Smooth muscle cell (in vitro differentiated cells): ENCODE measurements at regions not wholly inside any gene's neighbourhood (a gene's known extent, or its start where the extent isn't known, plus 50 kb on each side); places are given as distances from the start of the nearest gene placed in this dataset.

Source experiments
- DNase-seq: peaks from one replicate; lab custom pipeline; 2025; ENCODE audit not compliant: unreplicated experiment; lab: John Stamatoyannopoulos, UW
- H2AFZ ChIP-seq: fragments of 200-600 bp; sonication (generic); 2 replicates; pipeline ENCODE4 v1.6.0; 2016; ENCODE audit warnings: antibody characterized with exemption, low read depth, mild to moderate bottlenecking
- H3F3A ChIP-seq: fragments of 200-600 bp; sonication (generic); 2 replicates; pipeline ENCODE4 v1.6.0; 2017; ENCODE audit warnings: antibody characterized with exemption, low read depth
- H3K27ac ChIP-seq: fragments of 200-600 bp; sonication (generic); 2 replicates; pipeline ENCODE4 v1.5.1; 2016; ENCODE audit warnings: low read depth, mild to moderate bottlenecking
- H3K27me3 ChIP-seq: fragments of 200-600 bp; sonication (generic); 2 replicates; pipeline ENCODE4 v1.6.1; 2016; ENCODE audit warnings: low read depth, mild to moderate bottlenecking
- H3K36me3 ChIP-seq: fragments of 200-600 bp; sonication (generic); 2 replicates; pipeline ENCODE4 v1.5.1; 2016; ENCODE audit warnings: low read depth
- H3K4me1 ChIP-seq: fragments of 200-600 bp; sonication (generic); 2 replicates; pipeline ENCODE4 v1.5.1; 2016; ENCODE audit warnings: low read depth
- H3K4me2 ChIP-seq: fragments of 200-600 bp; sonication (generic); 2 replicates; pipeline ENCODE4 v1.6.0; 2016; ENCODE audit warnings: mild to moderate bottlenecking
- H3K4me3 ChIP-seq: fragments of 200-600 bp; sonication (generic); 2 replicates; pipeline ENCODE4 v1.5.1; 2016; ENCODE audit warnings: mild to moderate bottlenecking
- H3K79me2 ChIP-seq: fragments of 200-600 bp; sonication (generic); 2 replicates; pipeline ENCODE4 v1.6.0; 2016; ENCODE audit warnings: low read depth, mild to moderate bottlenecking
- H3K9ac ChIP-seq: fragments of 200-600 bp; sonication (generic); 2 replicates; pipeline ENCODE4 v1.6.0; 2016; ENCODE audit warnings: low read depth
- H3K9me3 ChIP-seq: fragments of 200-600 bp; sonication (generic); replicated peaks from 2 replicates; pipeline ENCODE4 v1.5.1; 2016; ENCODE audit warnings: low read depth
- H4K20me1 ChIP-seq: fragments of 200-600 bp; sonication (generic); 2 replicates; pipeline ENCODE4 v1.6.0; 2016; ENCODE audit warnings: low read depth
- CTCF ChIP-seq: fragments of 200-600 bp; sonication (generic); IDR thresholded peaks from 2 replicates; pipeline ENCODE4 v1.5.1; 2017; ENCODE audit warnings: borderline replicate concordance, mild to moderate bottlenecking, antibody characterized with exemption; ENCODE audit not compliant: insufficient read depth, poor library complexity, severe bottlenecking
- WGBS: methylation state at CpG from one replicate; pipeline ENCODE4 v1.1.7; 2016; ENCODE audit warnings: low lambda C conversion rate; 5-methylcytosine and 5-hydroxymethylcytosine counted together

- no peak overlapping the region for H3K4me3 ChIP-seq
- no peaks in the 10 kb centered on the region for H4K20me1 ChIP-seq
- no peak overlapping the region for H3K9ac ChIP-seq
- no peak overlapping the region for H2AFZ ChIP-seq
- no peak for DNase-seq
- H3K36me3 ChIP-seq: no peaks in the 10 kb centered on the region
- H3K79me2 ChIP-seq: no peaks in the 10 kb centered on the region
- H3K4me1 ChIP-seq: no peaks in the 10 kb centered on the region
- H3K9me3 ChIP-seq: no peaks in the 10 kb centered on the region
- TF ChIP-seq CTCF: no peak
- no peaks in the 10 kb centered on the region for H3K27me3 ChIP-seq
- H3K27ac ChIP-seq: no peak overlapping the region
- H3F3A ChIP-seq: no peaks in the 10 kb centered on the region
- no peak overlapping the region for H3K4me2 ChIP-seq
- 91% methylated on average over 2 of the region's 2 CpGs for WGBS
These were observed 817.8 kb downstream of the TUSC7 start for GRCh38 chr3:117527346-117527745.

- no peak overlapping the region for H3K4me3 ChIP-seq
- H3K79me2 ChIP-seq: no peaks in the 10 kb centered on the region
- 94% methylated on average over 1 of the region's 1 CpG for WGBS
- DNase-seq: no peak
- no peaks in the 10 kb centered on the region for H3F3A ChIP-seq
- H3K27me3 ChIP-seq: no peaks in the 10 kb centered on the region
- no peaks in the 10 kb centered on the region for H3K4me1 ChIP-seq
- no peaks in the 10 kb centered on the region for H4K20me1 ChIP-seq
- no peak overlapping the region for H3K4me2 ChIP-seq
- TF ChIP-seq CTCF: no peak
- H3K27ac ChIP-seq: no peak overlapping the region
- H3K36me3 ChIP-seq: no peaks in the 10 kb centered on the region
- no peak overlapping the region for H3K9ac ChIP-seq
- H3K9me3 ChIP-seq: no peaks in the 10 kb centered on the region
- no peak overlapping the region for H2AFZ ChIP-seq
These were observed 819.1 kb downstream of the TUSC7 start for GRCh38 chr3:117528688-117529087.

- H3K4me1 ChIP-seq: no peaks in the 10 kb centered on the region
These were observed 821.6 kb downstream of the TUSC7 start for GRCh38 chr3:117531078-117531767.

More at GRCh38 chr3:117531078-117531767, 821.6 kb downstream of the TUSC7 start:
- H3F3A ChIP-seq: no peaks in the 10 kb centered on the region
- no peak overlapping the region for H3K4me2 ChIP-seq
- H2AFZ ChIP-seq: no peak overlapping the region
- no peaks in the 10 kb centered on the region for H3K79me2 ChIP-seq
- 82% methylated on average over 8 of the region's 8 CpGs for WGBS
- H3K4me3 ChIP-seq: no peak overlapping the region
- DNase-seq: no peak
- H3K36me3 ChIP-seq: no peaks in the 10 kb centered on the region
- H4K20me1 ChIP-seq: no peaks in the 10 kb centered on the region
- no peak overlapping the region for H3K27ac ChIP-seq
- no peaks in the 10 kb centered on the region for H3K9me3 ChIP-seq
- TF ChIP-seq CTCF: no peak
- no peak overlapping the region for H3K9ac ChIP-seq
- H3K27me3 ChIP-seq: no peaks in the 10 kb centered on the region
